Fibroblast of skin of back (primary cell): ENCODE measurements at regions not wholly inside any gene's neighbourhood (a gene's known extent, or its start where the extent isn't known, plus 50 kb on each side); places are given as distances from the start of the nearest gene placed in this dataset.
A peak's percentile ranks its signal among the peaks of the same experiment; 100 is the strongest.
"Not testable (repeated sequence)": the region's sequence is repeated elsewhere in the genome, so short reads cannot be mapped to it uniquely, and the experiment has no call there.

Experiments used
- DNase-seq: peaks from one replicate; pipeline ENCODE4 v3.0.0-alpha.2; 2013

DNA sequence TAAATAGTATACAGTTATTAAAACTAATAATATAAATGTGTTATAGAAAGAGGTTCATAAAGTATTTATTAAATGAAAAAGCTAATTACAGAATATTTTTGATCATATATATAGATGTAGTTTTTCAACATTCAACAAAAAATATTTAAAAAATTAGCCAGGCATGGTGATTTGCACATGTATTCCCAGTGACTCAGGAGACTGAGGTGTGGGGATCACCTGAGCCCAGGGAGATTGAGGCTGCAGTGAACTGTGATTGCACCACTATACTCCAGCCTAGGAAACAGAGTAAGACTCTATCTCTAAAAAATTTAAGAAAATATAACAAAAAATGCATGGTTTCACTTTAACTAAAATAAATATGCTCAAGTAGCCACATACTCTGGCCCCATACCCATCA is 118.0 kb upstream of the SEMA3C start:
- no peak for DNase-seq

DNA sequence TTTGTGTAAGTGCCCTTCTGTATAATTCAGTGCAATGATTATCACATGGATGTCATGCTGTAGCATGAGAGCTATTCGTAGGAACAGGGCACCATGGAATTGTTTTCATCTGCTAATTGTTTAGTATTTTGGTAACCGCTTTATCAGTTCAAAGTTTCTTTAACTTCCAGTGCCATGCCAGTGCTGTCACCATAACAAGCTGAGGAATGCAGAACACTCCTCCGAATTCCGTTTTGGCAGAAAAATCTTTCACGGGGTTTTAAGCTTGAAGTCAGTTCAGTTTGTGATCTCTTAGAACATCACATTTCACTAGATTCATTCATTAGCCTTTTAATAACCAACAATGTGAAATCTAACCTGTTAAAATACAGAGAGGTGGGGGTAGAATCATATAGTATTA is 117.2 kb upstream of the SEMA3C start:
- DNase-seq, result no peak

GRCh38 chr7:81031996-81032395 is 113.1 kb upstream of the SEMA3C start:
- no peak for DNase-seq

- DNase-seq, result no peak
Measured at GRCh38 chr7:81031243-81031642, 112.4 kb upstream of the SEMA3C start.

DNA sequence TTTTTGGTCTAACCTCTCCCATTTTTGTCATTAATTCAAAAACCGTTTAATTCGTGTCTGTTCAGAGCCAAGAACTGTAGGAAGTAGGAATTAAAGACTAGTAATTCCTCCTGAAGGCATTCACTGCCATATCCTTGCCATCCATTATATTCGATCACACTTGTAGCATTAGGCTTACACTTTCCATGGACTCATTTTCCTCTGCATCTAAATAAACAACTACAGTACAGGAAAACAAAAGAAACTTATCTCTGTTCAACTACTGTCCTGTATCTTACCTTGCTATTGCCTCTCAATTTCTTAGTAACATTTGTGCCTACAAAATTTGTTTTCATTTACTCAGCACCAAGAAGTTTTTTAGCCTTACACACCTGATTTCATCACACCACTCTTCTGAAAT is 111.6 kb upstream of the SEMA3C start:
- no peak for DNase-seq

- no peak for DNase-seq
Measured at GRCh38 chr7:81029511-81029910, 110.7 kb upstream of the SEMA3C start.

DNA sequence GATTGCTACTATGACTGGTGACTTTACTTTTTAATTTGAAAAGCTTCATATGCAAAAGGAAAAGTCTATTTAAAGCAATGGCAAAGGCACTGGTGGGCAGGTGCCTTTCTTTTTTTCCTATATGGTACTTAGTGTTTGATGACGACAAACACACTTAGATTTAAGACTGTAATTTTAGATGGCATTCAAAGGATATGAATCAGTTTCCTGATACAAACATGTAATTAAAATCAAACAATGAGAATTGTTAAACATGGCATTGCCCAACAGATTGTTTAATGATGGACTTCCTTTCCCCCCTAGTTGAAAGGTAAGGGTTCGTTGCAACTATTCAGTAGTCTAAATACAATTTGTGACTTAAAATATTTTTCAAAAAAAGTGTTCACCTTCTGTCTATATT is 106.5 kb upstream of the SEMA3C start:
- DNase-seq, result no peak

- DNase-seq, result no peak
Measured at GRCh38 chr7:81014908-81015307, 96.1 kb upstream of the SEMA3C start.

DNA sequence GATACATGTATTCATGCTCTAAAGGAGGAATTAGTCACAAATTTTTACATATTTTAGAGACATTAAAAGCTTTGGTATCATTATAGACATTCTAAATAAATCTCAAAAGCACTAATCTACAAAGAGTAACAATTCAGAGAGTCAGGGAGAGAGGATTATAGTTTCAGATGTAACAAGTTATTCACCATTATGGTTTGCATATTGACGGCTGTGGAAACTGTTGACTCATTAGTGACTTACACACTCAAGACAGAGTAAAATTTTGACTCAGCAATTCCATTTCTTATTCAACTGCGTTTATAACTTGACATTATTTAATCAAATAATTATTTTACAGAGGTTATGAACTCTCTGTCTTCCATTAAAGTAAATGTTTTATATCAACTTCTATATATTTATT is 95.4 kb upstream of the SEMA3C start:
- no peak for DNase-seq

DNA sequence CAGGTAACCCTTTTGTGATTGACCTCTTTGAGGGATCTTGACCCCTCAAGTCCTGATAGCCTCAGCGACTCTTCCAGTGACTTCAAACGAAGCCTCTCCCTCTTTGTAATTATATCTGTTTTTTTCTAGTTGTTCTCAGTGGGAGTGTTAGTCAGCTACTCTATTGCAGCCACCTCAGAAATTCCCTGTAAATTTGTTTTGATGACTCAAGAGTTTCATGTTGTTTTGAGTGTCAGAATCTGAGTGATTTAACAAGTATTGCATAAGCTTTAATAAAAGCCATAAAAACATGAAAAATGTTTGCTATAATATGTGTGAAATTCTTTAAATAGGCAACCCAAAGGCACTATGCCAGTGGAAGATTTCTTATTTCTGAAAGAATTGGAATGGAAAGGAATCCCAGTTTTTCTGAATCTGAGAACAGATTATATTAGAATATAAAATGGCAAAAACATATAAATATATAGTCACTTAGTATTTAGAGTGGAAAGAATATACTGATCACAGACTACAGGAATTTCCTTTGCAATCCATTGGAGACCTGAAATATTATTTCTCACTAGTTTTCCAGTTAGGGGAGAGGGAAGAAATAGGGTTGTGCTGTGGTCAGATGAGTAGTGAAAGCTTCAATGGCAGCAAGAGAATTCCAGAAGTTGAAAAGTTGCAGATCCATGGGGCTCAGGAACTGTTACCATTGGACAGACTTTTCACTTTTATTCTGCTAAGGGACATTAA is 94.4 kb upstream of the SEMA3C start:
- DNase-seq, result peak; percentile 48

DNA sequence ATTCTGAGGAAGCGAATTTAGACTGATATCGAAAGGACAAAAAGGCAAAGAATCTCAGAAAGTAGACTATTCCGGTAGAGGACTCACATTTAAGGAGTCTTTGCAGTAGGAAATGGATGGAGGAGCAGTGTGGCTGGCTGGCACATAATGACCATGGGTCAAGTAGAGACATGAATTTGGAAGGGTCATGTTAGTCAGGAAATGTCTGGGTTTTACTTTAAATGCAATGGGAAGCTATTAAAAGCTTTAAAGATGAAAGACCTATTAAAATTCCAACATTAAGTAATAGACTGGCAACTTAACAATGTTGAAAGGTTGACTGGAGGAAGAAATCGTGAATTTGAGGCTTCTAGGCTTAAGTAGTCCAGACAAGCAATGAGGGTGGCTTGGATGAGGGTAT is 90.0 kb upstream of the SEMA3C start:
- DNase-seq, result no peak

DNA sequence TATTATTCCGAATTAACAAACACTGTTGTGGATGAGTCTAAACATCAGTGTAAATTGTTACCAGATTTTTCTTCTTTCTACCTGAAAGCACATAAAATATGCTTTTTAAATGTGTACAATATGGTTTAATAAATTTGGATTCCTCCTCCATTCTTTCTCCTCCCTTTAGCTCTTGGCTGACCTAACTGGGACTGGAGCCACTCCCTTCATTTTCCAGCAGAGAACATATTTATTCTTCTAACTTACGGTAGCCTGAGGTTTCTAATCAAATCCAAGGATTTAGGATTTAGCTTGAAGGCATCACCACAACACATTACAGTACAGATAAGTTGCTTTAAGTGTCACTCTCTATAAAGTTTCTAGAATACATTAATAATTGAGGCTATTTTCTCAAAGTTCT is 88.2 kb upstream of the SEMA3C start:
- DNase-seq, result no peak

DNA sequence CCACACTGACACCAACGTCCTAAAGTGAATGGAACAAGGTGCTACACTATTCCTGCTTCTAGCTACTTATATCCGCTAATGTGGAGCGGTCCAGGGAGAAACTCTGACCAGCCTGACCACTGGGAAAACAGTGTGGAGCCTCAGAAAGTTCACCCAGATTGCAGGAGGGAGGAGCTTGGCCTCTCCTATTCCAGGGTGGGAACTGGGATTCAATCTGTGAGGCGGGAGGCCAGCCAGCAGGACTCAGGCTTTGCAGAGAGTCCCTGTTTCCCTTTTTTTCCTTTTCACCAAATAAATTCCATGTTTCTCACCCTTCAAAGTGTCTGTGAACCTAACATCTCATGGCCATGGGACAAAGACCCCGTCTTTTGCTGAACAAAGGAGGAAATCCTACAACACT is 86.4 kb upstream of the SEMA3C start:
- DNase-seq, result no peak

DNA sequence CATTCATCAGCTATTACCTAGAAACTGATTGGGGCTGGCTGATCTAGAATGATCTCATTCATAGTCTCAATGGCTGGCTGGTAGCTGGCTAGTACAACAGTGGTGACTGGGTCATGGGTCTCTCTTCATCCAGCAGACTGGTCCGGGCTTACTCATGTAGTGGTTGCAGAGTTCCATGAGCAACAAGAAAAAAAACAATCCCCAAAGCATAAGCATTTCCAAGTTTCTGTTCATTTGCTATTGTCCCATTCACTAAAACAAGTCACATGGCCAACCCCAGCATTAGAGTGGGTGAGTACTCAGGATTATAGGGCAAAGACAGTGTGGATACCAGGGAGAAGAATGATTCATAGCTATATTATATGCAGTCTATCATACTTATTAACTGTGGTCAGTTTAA is 85.2 kb upstream of the SEMA3C start:
- DNase-seq, result peak; percentile 23

DNA sequence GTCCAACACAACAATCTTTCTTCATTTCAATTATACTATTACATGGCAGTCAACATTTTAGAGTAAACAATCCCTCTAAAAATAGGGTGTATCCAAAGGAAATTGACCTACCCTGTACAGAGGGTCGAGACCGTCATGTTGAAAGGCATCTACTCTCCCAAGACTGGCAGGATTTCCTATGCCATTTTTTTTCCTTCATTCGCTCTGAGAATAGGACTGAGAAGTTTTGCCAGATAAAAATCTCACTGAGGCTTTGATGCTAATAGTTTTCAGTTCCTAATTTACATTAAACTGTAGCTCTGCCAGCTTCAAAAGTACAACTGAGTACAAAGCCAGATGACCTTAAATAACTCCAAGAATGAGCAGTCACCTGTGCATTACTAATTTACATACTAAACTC is 84.5 kb upstream of the SEMA3C start:
- no peak for DNase-seq

- DNase-seq, result no peak
Measured at GRCh38 chr7:81002421-81002820, 83.6 kb upstream of the SEMA3C start.

DNA sequence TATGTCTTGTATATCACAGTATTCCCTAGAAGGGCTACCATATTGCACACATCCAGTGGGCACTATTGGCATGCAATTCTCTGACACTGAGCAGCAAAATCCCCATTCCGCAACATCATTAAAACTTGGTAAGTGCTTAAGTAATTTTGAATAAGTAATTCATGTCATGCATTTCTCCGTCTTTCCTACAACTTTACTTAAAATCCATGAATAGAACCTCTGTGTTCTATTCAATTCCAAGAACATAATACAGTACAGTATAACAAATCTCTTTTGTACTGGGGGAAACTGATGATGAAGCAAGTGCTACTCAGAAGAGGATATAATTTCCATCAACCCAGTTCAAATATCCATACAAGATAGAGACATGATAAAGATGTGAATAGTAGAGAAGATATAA is 80.9 kb upstream of the SEMA3C start:
- DNase-seq, result no peak

- DNase-seq, result no peak
Measured at GRCh38 chr7:80999100-80999499, 80.2 kb upstream of the SEMA3C start.

DNA sequence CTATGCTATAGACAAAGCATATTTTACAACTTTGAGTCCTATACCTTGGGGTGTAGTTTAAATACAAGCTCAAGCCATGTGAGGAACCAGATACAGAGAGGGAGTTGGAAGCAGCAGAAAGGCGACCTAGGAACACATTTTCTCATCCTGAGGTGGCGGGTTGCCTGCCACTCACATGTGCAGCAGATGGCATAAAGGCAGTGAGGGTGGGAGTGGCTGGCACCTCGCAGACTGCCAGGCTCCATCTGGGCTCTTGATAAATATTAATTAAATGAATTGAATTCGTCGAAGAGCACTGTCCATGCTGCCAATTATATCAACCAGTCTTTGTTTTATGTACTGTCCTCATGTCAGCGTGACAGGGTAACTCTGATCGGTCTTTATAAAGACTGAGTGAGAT is 79.0 kb upstream of the SEMA3C start:
- DNase-seq, result no peak

- DNase-seq, result not testable (repeated sequence)
Measured at GRCh38 chr7:80996236-80996635, 77.4 kb upstream of the SEMA3C start.

DNA sequence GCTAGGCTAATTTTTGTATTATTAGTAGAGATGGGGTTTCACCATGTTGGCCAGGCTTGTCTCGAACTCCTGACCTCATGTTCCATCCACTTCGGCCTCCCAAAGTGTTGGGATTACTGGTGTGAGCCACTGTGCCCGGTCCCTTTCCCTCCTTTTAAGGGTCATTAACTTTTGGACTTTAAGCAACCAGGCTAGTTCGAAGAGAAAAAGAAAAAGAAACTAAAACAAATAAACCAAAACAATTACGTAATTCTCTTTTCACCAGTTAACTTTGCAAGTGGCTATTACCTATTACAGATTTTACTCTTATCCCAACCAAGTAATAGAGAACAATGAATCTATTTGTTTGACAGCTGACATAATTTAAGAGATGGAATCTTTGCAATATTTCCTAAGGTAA is 72.8 kb upstream of the SEMA3C start:
- DNase-seq, result no peak

- no peak for DNase-seq
Measured at GRCh38 chr7:80984619-80985018, 65.8 kb upstream of the SEMA3C start.

DNA sequence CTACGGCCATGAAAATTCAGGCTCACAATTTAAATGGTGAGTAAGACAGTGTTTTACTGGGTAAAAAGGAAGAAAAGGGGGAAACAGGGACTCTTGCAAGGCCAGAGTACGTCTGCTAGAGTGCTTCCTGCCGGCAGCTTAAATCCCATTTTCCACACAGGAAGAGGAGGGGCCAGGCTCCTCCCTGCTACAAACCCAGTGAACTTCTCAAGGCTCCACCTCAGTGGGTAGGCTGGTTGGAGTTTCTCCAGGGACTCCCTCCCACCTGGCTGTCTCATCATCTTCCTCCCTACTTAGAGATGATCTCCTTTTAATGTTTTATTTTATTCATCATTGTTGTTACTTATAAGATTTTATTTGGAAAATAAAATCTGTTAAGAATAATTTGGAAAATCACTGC is 62.6 kb upstream of the SEMA3C start:
- no peak for DNase-seq

DNA sequence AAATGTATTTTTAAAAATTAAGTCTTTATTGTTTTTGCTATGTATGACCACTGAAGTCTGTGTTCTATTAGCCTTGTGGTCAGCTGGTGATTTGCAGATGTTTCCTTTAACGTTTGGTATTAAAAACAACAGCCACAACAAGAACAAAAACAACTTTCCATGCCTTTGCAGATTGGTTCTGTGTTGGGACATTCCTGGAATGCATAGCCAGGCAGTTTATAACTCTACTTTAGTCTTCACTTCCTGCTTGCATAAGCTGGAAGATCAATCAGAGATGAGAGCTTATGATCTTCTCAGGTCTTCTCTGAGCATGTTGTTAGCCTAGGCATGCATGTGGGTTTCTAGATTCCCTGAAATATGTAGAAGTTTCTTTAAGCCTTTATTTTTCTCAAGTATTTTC is 58.9 kb upstream of the SEMA3C start:
- DNase-seq, result no peak
